IMR-90 (cell line): ENCODE measurements at regions not wholly inside any gene's neighbourhood (a gene's known extent, or its start where the extent isn't known, plus 50 kb on each side); places are given as distances from the start of the nearest gene placed in this dataset.

ENCODE experiments used
- ATAC-seq: fragments of 200-7000 bp; cut with Tn5 transposase; 2 replicates; pipeline ENCODE4 v1.9.1; 2020; ENCODE audit warnings: low read depth, mild to moderate bottlenecking, moderate library complexity
- BruUV-seq: library from RNA; stranded (reverse); fragments of 400-500 nt; replicated peaks from 2 replicates; lab custom pipeline; 2021; lab: Mats Ljungman, UMichigan
- CTCF ChIA-PET: fragments of 300-600 bp; formaldehyde crosslinking; extraction: SDS; loops from one replicate; lab custom pipeline; 2021; ENCODE audit warnings: antibody characterized with exemption; lab: Yijun Ruan, JAX
- POLR2A ChIA-PET: fragments of 300-600 bp; sonication (Branson Sonifier 250); formaldehyde crosslinking; loops from one replicate; lab custom pipeline; 2022; ENCODE audit warnings: antibody characterized with exemption; ENCODE audit not compliant: unreplicated experiment; lab: Charles Lee
- DNase-seq: peaks from one replicate; pipeline ENCODE4 v3.0.0; 2013
- H2AFZ ChIP-seq: replicated peaks from 2 replicates; pipeline ENCODE3; 2013; ENCODE audit warnings: low read length, mild to moderate bottlenecking; ENCODE audit not compliant: poor library complexity
- H2AK5ac ChIP-seq: 2 replicates; pipeline ENCODE4 v1.6.1; 2013; ENCODE audit warnings: low read depth, low read length, inconsistent platforms
- H2AK9ac ChIP-seq: replicated peaks from 2 replicates; pipeline ENCODE3; 2013; ENCODE audit warnings: mild to moderate bottlenecking, low read depth, low read length, moderate library complexity; ENCODE audit not compliant: poor library complexity
- H2BK120ac ChIP-seq: 2 replicates; pipeline ENCODE4 v1.6.1; 2013; ENCODE audit warnings: low read depth, low read length, inconsistent platforms
- H2BK15ac ChIP-seq: 3 replicates; pipeline ENCODE4 v1.6.1; 2013; ENCODE audit warnings: low read depth, low read length, inconsistent platforms
- H2BK20ac ChIP-seq: 2 replicates; pipeline ENCODE4 v1.6.1; 2013; ENCODE audit warnings: low read depth, mild to moderate bottlenecking, inconsistent platforms, low read length, moderate library complexity
- H2BK5ac ChIP-seq: 2 replicates; pipeline ENCODE4 v1.6.1; 2013; ENCODE audit warnings: mild to moderate bottlenecking, low read depth, low read length, inconsistent platforms; ENCODE audit not compliant: poor library complexity, severe bottlenecking
- H3K14ac ChIP-seq: replicated peaks from 2 replicates; pipeline ENCODE4 v1.6.1; 2013; ENCODE audit warnings: low read depth, low read length, inconsistent platforms
- H3K18ac ChIP-seq: 2 replicates; pipeline ENCODE4 v1.6.1; 2013; ENCODE audit warnings: low read depth, low read length, control low read depth
- H3K23ac ChIP-seq: 2 replicates; pipeline ENCODE4 v1.6.1; 2013; ENCODE audit warnings: low read depth, low read length, inconsistent platforms
- H3K27ac ChIP-seq: 2 replicates; pipeline ENCODE4 v1.5.1; 2013; ENCODE audit warnings: mild to moderate bottlenecking, control low read depth, low read length; ENCODE audit not compliant: insufficient read depth
- H3K27me3 ChIP-seq: 2 replicates; pipeline ENCODE4 v1.6.1; 2013; ENCODE audit warnings: low read length; ENCODE audit not compliant: control insufficient read depth, insufficient read depth
- H3K36me3 ChIP-seq: 2 replicates; pipeline ENCODE4 v1.6.1; 2013; ENCODE audit warnings: low read length, mixed read lengths; ENCODE audit not compliant: control insufficient read depth, insufficient read depth
- H3K4ac ChIP-seq: 2 replicates; pipeline ENCODE4 v1.6.1; 2013; ENCODE audit warnings: low read depth, low read length, inconsistent platforms
- H3K4me1 ChIP-seq: 2 replicates; pipeline ENCODE4 v1.6.1; 2013; ENCODE audit warnings: low read length, mixed read lengths; ENCODE audit not compliant: control insufficient read depth, insufficient read depth
- H3K4me2 ChIP-seq: 2 replicates; pipeline ENCODE4 v1.6.1; 2013; ENCODE audit warnings: low read depth, mild to moderate bottlenecking, control low read depth, low read length, moderate library complexity
- H3K4me3 ChIP-seq: 2 replicates; pipeline ENCODE4 v1.5.1; 2013; ENCODE audit warnings: low read depth, mild to moderate bottlenecking, control low read depth, low read length, moderate library complexity; ENCODE audit not compliant: insufficient read depth
- H3K56ac ChIP-seq: 2 replicates; pipeline ENCODE4 v1.6.1; 2013; ENCODE audit warnings: low read length, inconsistent platforms; ENCODE audit not compliant: insufficient read depth; ENCODE audit errors: extremely low read depth
- H3K79me1 ChIP-seq, 2 experiments: 2 replicates each; pipeline ENCODE4 v1.6.1; 2013; ENCODE audit warnings: low read length in 2 of 2, inconsistent platforms in 1 of 2, low read depth in 1 of 2
- H3K9ac ChIP-seq: 2 replicates; pipeline ENCODE4 v1.6.1; 2013; ENCODE audit warnings: low read depth, low read length, control low read depth
- H3K9me1 ChIP-seq: 2 replicates; pipeline ENCODE4 v1.6.1; 2013; ENCODE audit warnings: low read length, inconsistent platforms; ENCODE audit not compliant: insufficient read depth
- H3K9me3 ChIP-seq: 2 replicates; pipeline ENCODE4 v1.6.1; 2013; ENCODE audit warnings: low read length; ENCODE audit not compliant: control insufficient read depth, insufficient read depth
- H4K20me1 ChIP-seq: 2 replicates; pipeline ENCODE4 v1.6.1; 2013; ENCODE audit warnings: low read length, inconsistent platforms; ENCODE audit not compliant: insufficient read depth
- H4K5ac ChIP-seq: 2 replicates; pipeline ENCODE4 v1.6.1; 2013; ENCODE audit warnings: mild to moderate bottlenecking, low read depth, low read length, control low read depth
- H4K8ac ChIP-seq, 2 experiments: 2 replicates each; pipeline ENCODE4 v1.6.1; 2013; ENCODE audit warnings: low read depth in 2 of 2, low read length in 2 of 2, control low read depth in 1 of 2, inconsistent platforms in 1 of 2
- H4K91ac ChIP-seq: 2 replicates; pipeline ENCODE4 v1.6.1; 2013; ENCODE audit warnings: low read depth, low read length, inconsistent platforms; ENCODE audit not compliant: insufficient read depth
- BHLHE40 ChIP-seq: fragments of 150-350 bp; IDR thresholded peaks from 2 replicates; pipeline ENCODE4 v1.6.1; 2016; ENCODE audit warnings: mild to moderate bottlenecking, low read depth, low read length
- CEBPB ChIP-seq: IDR thresholded peaks from 2 replicates; pipeline ENCODE4 v1.6.1; 2012; ENCODE audit warnings: low read depth, low read length, improper control_type of control experiment
- CHD1 ChIP-seq: IDR thresholded peaks from 2 replicates; pipeline ENCODE4 v1.6.1; 2012; ENCODE audit warnings: low read depth, low read length, improper control_type of control experiment
- CTCF ChIP-seq: conservative IDR thresholded peaks from 2 replicates; pipeline ENCODE4 v1.5.1; 2012; ENCODE audit warnings: mild to moderate bottlenecking, low read depth, low read length, improper control_type of control experiment
- ELK1 ChIP-seq: fragments of 150-350 bp; IDR thresholded peaks from 2 replicates; pipeline ENCODE4 v1.6.1; 2016; ENCODE audit warnings: low read depth, mild to moderate bottlenecking, low read length, moderate library complexity, borderline replicate concordance
- FOS ChIP-seq: fragments of 150-350 bp; IDR thresholded peaks from 2 replicates; pipeline ENCODE4 v1.6.1; 2016; ENCODE audit warnings: low read depth, low read length
- MAFK ChIP-seq: IDR thresholded peaks from 2 replicates; pipeline ENCODE4 v1.6.1; 2012; ENCODE audit warnings: low read depth, low read length, improper control_type of control experiment
- MAZ ChIP-seq: IDR thresholded peaks from 2 replicates; pipeline ENCODE4 v1.6.1; 2012; ENCODE audit warnings: low read depth, mild to moderate bottlenecking, low read length, improper control_type of control experiment, moderate library complexity, borderline replicate concordance
- MXI1 ChIP-seq: IDR thresholded peaks from 2 replicates; pipeline ENCODE4 v1.6.1; 2012; ENCODE audit warnings: low read depth, mild to moderate bottlenecking, low read length, moderate library complexity, borderline replicate concordance
- NFE2L2 ChIP-seq: fragments of 150-350 bp; IDR thresholded peaks from 2 replicates; pipeline ENCODE4 v1.6.1; 2016; ENCODE audit warnings: low read depth, mild to moderate bottlenecking, low read length
- POLR2A ChIP-seq: IDR thresholded peaks from 2 replicates; pipeline ENCODE4 v1.6.1; 2012; ENCODE audit warnings: mild to moderate bottlenecking, low read depth, low read length
- RAD21 ChIP-seq: IDR thresholded peaks from 2 replicates; pipeline ENCODE4 v1.6.1; 2012; ENCODE audit warnings: low read length, improper control_type of control experiment
- RCOR1 ChIP-seq: IDR thresholded peaks from 2 replicates; pipeline ENCODE4 v1.6.1; 2012; ENCODE audit warnings: mild to moderate bottlenecking, low read length, improper control_type of control experiment; ENCODE audit not compliant: insufficient replicate concordance
- RFX5 ChIP-seq: IDR thresholded peaks from 2 replicates; pipeline ENCODE4 v1.8.0; 2012; ENCODE audit warnings: low read depth, mild to moderate bottlenecking, low read length, moderate library complexity
- SMC3 ChIP-seq: fragments of 150-350 bp; IDR thresholded peaks from 2 replicates; pipeline ENCODE4 v1.6.1; 2016; ENCODE audit warnings: low read depth, mild to moderate bottlenecking, antibody characterized with exemption, low read length, moderate library complexity
- WGBS, 2 experiments: methylation state at CpG; one replicate each; pipeline versions ENCODE4 v1.1.5 to v1.1.7; 2013; ENCODE audit warnings: missing lambda C conversion rate in 2 of 2; ENCODE audit not compliant: insufficient read length in 1 of 2; ENCODE audit errors: extremely low coverage in 2 of 2; 5-methylcytosine and 5-hydroxymethylcytosine counted together
- dilution Hi-C: fragments of 300-500 bp; cut with HindIII; formaldehyde crosslinking; loops from one replicate; pipeline ENCODE4 v1.14.3; 2018; ENCODE audit warnings: low sequenced_read_pairs; ENCODE audit not compliant: unreplicated experiment
- in situ Hi-C: fragments of 300-500 bp; cut with MboI; formaldehyde crosslinking; loops from 3 replicates; pipeline ENCODE4 v1.14.3; 2019; ENCODE audit warnings: low sequenced_read_pairs, inconsistent platforms, mixed read lengths
- intact Hi-C: fragments of 100-400 bp; cut with micrococcal nuclease; formaldehyde crosslinking; loops from 2 replicates; pipeline ENCODE4 v1.10.0; 2022
- TF ChIP-seq, protein P1 (sequence below): fragments of 150-350 bp; IDR thresholded peaks from 2 replicates; pipeline ENCODE4 v1.6.1; 2017; ENCODE audit warnings: mild to moderate bottlenecking, antibody characterized with exemption, low read length, low read depth

DNA sequence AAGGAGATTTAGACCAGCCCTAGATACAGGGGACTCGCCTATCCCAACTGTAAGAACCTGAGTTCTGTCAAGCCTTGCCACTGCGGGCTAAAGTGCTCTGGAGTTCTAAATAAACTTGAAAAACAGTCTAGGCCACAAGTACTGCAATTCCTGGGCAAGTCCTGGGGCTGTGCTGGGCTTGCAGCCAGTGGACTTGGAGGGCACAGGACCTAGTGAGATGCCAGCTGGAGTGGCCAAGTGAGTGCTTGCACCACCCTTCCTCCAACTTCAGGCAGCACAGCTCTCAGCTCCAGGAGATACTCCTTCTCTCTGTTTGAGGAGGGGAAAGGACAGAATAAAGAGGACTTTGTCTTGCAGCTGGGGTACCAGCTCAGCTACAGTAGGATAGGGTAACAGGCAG is 307.6 kb upstream of the FBXO33 start:
- BruUV-seq = no TSS peak
- ATAC-seq = no peak

More for the DNA sequence above, 307.6 kb upstream of the FBXO33 start:
- H4K8ac ChIP-seq = no peak overlapping the region
- no peak overlapping the region for H2BK15ac ChIP-seq
- H3K9me3 ChIP-seq = peaks cover 10% of the 10 kb centered on the region
- H3K79me1 ChIP-seq = no peaks in the 10 kb centered on the region
- in situ Hi-C loops = no loop called here
- no peak overlapping the region for H3K18ac ChIP-seq
- H3K14ac ChIP-seq = no peak overlapping the region
- TF ChIP-seq ELK1 (no peak), CEBPB (no peak), POLR2A (no peak), NFE2L2 (no peak), CHD1 (no peak), BHLHE40 (no peak), RFX5 (no peak), RAD21 (no peak), MAFK (no peak), CTCF (no peak), MXI1 (no peak), MAZ (no peak), SMC3 (no peak), FOS (no peak), RCOR1 (no peak)
- TF ChIP-seq, protein P1, sequence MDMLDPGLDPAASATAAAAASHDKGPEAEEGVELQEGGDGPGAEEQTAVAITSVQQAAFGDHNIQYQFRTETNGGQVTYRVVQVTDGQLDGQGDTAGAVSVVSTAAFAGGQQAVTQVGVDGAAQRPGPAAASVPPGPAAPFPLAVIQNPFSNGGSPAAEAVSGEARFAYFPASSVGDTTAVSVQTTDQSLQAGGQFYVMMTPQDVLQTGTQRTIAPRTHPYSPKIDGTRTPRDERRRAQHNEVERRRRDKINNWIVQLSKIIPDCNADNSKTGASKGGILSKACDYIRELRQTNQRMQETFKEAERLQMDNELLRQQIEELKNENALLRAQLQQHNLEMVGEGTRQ = no peak
- dilution Hi-C loops = no loop called here
- H3K9ac ChIP-seq = no peak overlapping the region
- H4K5ac ChIP-seq = no peak overlapping the region
- H3K9me1 ChIP-seq = no peaks in the 10 kb centered on the region
- intact Hi-C loops = no loop called here
- no peak overlapping the region for H3K4me3 ChIP-seq
- no peak overlapping the region for H2BK120ac ChIP-seq
- POLR2A ChIA-PET = no interaction called here
- H3K56ac ChIP-seq = no peak overlapping the region
- H4K91ac ChIP-seq = no peak overlapping the region
- H3K23ac ChIP-seq = no peak overlapping the region
- no peaks in the 10 kb centered on the region for H3K27me3 ChIP-seq
- CTCF ChIA-PET = no interaction called here
- no peak overlapping the region for H2BK5ac ChIP-seq
- H2BK20ac ChIP-seq = no peak overlapping the region
- H2AK9ac ChIP-seq = no peak overlapping the region
- H3K4ac ChIP-seq = no peak overlapping the region
- H2AK5ac ChIP-seq = no peak overlapping the region
- H3K4me1 ChIP-seq = no peaks in the 10 kb centered on the region
- no CpG with 5 or more reads among the region's 2 CpGs for WGBS, 2 experiments
- H3K4me2 ChIP-seq = no peak overlapping the region
- no peak for DNase-seq
- H3K36me3 ChIP-seq = no peaks in the 10 kb centered on the region
- H4K20me1 ChIP-seq = no peaks in the 10 kb centered on the region
- H3K27ac ChIP-seq = no peak overlapping the region
- no peak overlapping the region for H2AFZ ChIP-seq
